ENCODE measurements at regions not wholly inside any gene's neighbourhood (a gene's known extent, or its start where the extent isn't known, plus 50 kb on each side); places are given as distances from the start of the nearest gene placed in this dataset.

- no peak for TF ChIP-seq CTCF (IDR thresholded peaks at IDR 0.05)
- no peak for TF ChIP-seq POLR2A (IDR thresholded peaks at IDR 0.05)
Observed at GRCh38 chr13:59442461-59442860, 721.3 kb downstream of the DIAPH3 start.

All from prostate gland (tissue), 2 donors.